H1 (cell line): ENCODE measurements at regions not wholly inside any gene's neighbourhood (a gene's known extent, or its start where the extent isn't known, plus 50 kb on each side); places are given as distances from the start of the nearest gene placed in this dataset.

Source experiments
- CTCF ChIA-PET: fragments of 300-600 bp; sonication (Branson Sonifier 250); formaldehyde crosslinking; loops from one replicate; lab custom pipeline; 2021; ENCODE audit not compliant: partially characterized antibody; lab: Charles Lee
- POLR2A ChIA-PET: fragments of 300-600 bp; sonication (Branson Sonifier 250); formaldehyde crosslinking; loops from one replicate; lab custom pipeline; 2021; ENCODE audit warnings: inconsistent platforms; ENCODE audit not compliant: partially characterized antibody; lab: Charles Lee
- DNase-seq, 2 experiments: peaks; one replicate each; pipeline versions ENCODE4 v3.0.0 to v3.0.0-alpha.2; 2010 to 2022; ENCODE audit warnings: low spot score in 2 of 2, low read depth in 1 of 2, mixed read lengths in 1 of 2
- FAIRE-seq: peaks from 2 replicates; lab custom pipeline; 2011; peaks lifted over from hg19 to GRCh38; lab: Jason Lieb, UNC
- H2AFZ ChIP-seq: 2 replicates; pipeline ENCODE4 v1.8.1; 2012; ENCODE audit warnings: low read length, inconsistent platforms
- H2AK5ac ChIP-seq: 2 replicates; pipeline ENCODE4 v1.6.1; 2013; ENCODE audit warnings: low read depth, low read length
- H2BK120ac ChIP-seq: replicated peaks from 2 replicates; pipeline ENCODE3; 2013; ENCODE audit warnings: low read depth, low read length, inconsistent platforms
- H2BK12ac ChIP-seq: 2 replicates; pipeline ENCODE4 v1.6.1; 2013; ENCODE audit warnings: low read depth, low read length
- H2BK15ac ChIP-seq: 2 replicates; pipeline ENCODE4 v1.6.1; 2013; ENCODE audit warnings: low read length
- H2BK20ac ChIP-seq: 2 replicates; pipeline ENCODE4 v1.6.1; 2013; ENCODE audit warnings: low read length
- H2BK5ac ChIP-seq: 2 replicates; pipeline ENCODE4 v1.6.1; 2013; ENCODE audit warnings: low read depth, low read length
- H3K14ac ChIP-seq: 2 replicates; pipeline ENCODE4 v1.6.1; 2013; ENCODE audit warnings: inconsistent platforms; ENCODE audit not compliant: insufficient read length
- H3K18ac ChIP-seq: 2 replicates; pipeline ENCODE4 v1.6.1; 2013; ENCODE audit warnings: low read length; ENCODE audit errors: extremely low read depth
- H3K23ac ChIP-seq: 2 replicates; pipeline ENCODE4 v1.6.1; 2013; ENCODE audit warnings: inconsistent platforms; ENCODE audit not compliant: insufficient read length
- H3K23me2 ChIP-seq: 2 replicates; pipeline ENCODE4 v1.6.1; 2013; ENCODE audit warnings: low read depth, low read length
- H3K27ac ChIP-seq: 2 replicates; pipeline ENCODE4 v1.6.1; 2011; ENCODE audit warnings: low read depth, low read length, inconsistent platforms
- H3K27me3 ChIP-seq, 4 experiments: replicated peaks in 1 of 4; 1 replicate in 1 of 4; 2 replicates in 3 of 4; pipeline versions ENCODE4 v1.6.1 to v1.8.1; 2011 to 2013; ENCODE audit warnings: low read length in 3 of 4, mild to moderate bottlenecking in 3 of 4, inconsistent platforms in 2 of 4, mixed read lengths in 2 of 4, moderate library complexity in 1 of 4; ENCODE audit not compliant: control insufficient read depth in 3 of 4, insufficient read depth in 3 of 4; ENCODE audit errors: extremely low read depth in 1 of 4
- H3K36me3 ChIP-seq, 4 experiments: 2 replicates each; pipeline versions ENCODE4 v1.6.1 to v1.8.1; 2011 to 2013; ENCODE audit warnings: mild to moderate bottlenecking in 4 of 4, low read length in 3 of 4, moderate library complexity in 2 of 4, control low read depth in 1 of 4, inconsistent platforms in 1 of 4; ENCODE audit not compliant: insufficient read depth in 4 of 4, control insufficient read depth in 2 of 4
- H3K4ac ChIP-seq: replicated peaks from 2 replicates; pipeline ENCODE3; 2013; ENCODE audit warnings: low read length, low read depth, mixed read lengths, inconsistent platforms; ENCODE audit not compliant: insufficient read length
- H3K4me1 ChIP-seq, 4 experiments: replicated peaks in 1 of 4; 1 replicate in 1 of 4; 2 replicates in 3 of 4; pipeline versions ENCODE4 v1.6.1 to v1.8.1; 2011 to 2013; ENCODE audit warnings: low read length in 3 of 4, inconsistent platforms in 2 of 4, mixed read lengths in 1 of 4; ENCODE audit not compliant: insufficient read depth in 4 of 4, control insufficient read depth in 3 of 4
- H3K4me2 ChIP-seq, 2 experiments: 2 replicates each; pipeline versions ENCODE4 v1.6.1 to v1.8.1; 2011 to 2013; ENCODE audit warnings: low read depth in 2 of 2, low read length in 2 of 2, control low read depth in 1 of 2, inconsistent platforms in 1 of 2, mild to moderate bottlenecking in 1 of 2; ENCODE audit not compliant: insufficient read depth in 1 of 2
- H3K4me3 ChIP-seq, 4 experiments: fragments of 200-600, 300-600 bp in 1 of 4; sonication (generic), shearing (Covaris generic), sonication (Bioruptor Twin) in 1 of 4; 2 replicates each; pipeline versions ENCODE4 v1.5.1 to v1.8.1; 2011 to 2016; ENCODE audit warnings: low read length in 4 of 4, low read depth in 3 of 4, control low read depth in 2 of 4, inconsistent platforms in 2 of 4, mild to moderate bottlenecking in 2 of 4, mixed read lengths in 1 of 4, moderate library complexity in 1 of 4; ENCODE audit not compliant: insufficient read depth in 2 of 4; ENCODE audit errors: extremely low read depth in 1 of 4
- H3K56ac ChIP-seq: replicated peaks from 2 replicates; pipeline ENCODE3; 2013; ENCODE audit warnings: low read depth, mild to moderate bottlenecking, mixed read lengths, low read length, inconsistent platforms; ENCODE audit not compliant: insufficient read length
- H3K79me1 ChIP-seq: 2 replicates; pipeline ENCODE4 v1.6.1; 2013; ENCODE audit warnings: low read depth, low read length, control low read depth
- H3K79me2 ChIP-seq, 2 experiments: 2 replicates each; pipeline versions ENCODE4 v1.6.1 to v1.8.1; 2012 to 2013; ENCODE audit warnings: low read length in 2 of 2, mild to moderate bottlenecking in 2 of 2, inconsistent platforms in 1 of 2; ENCODE audit not compliant: insufficient read depth in 2 of 2, control insufficient read depth in 1 of 2
- H3K9ac ChIP-seq, 4 experiments: replicated peaks in 1 of 4; 1 replicate in 1 of 4; 2 replicates in 3 of 4; pipeline versions ENCODE4 v1.6.1 to v1.8.1; 2011 to 2013; ENCODE audit warnings: low read depth in 3 of 4, low read length in 3 of 4, control low read depth in 2 of 4, mild to moderate bottlenecking in 2 of 4, moderate library complexity in 2 of 4, inconsistent platforms in 1 of 4; ENCODE audit errors: extremely low read depth in 1 of 4
- H3K9me3 ChIP-seq, 2 experiments: 2 replicates each; pipeline versions ENCODE4 v1.6.1 to v1.8.1; 2012 to 2013; ENCODE audit warnings: mild to moderate bottlenecking in 2 of 2, moderate library complexity in 2 of 2, control low read depth in 1 of 2, inconsistent platforms in 1 of 2, low read depth in 1 of 2, low read length in 1 of 2, mixed read lengths in 1 of 2; ENCODE audit not compliant: insufficient read depth in 2 of 2
- H4K20me1 ChIP-seq, 2 experiments: replicated peaks in 1 of 2; 2 replicates each; pipeline versions ENCODE3 to v1.8.1; 2011 to 2013; ENCODE audit warnings: inconsistent platforms in 2 of 2, low read length in 2 of 2, mild to moderate bottlenecking in 1 of 2; ENCODE audit not compliant: insufficient read depth in 2 of 2, control insufficient read depth in 1 of 2
- H4K5ac ChIP-seq: 2 replicates; pipeline ENCODE4 v1.6.1; 2013; ENCODE audit warnings: low read length, low read depth, mixed read lengths, inconsistent platforms; ENCODE audit not compliant: insufficient read length
- H4K8ac ChIP-seq: 2 replicates; pipeline ENCODE4 v1.8.0; 2013; ENCODE audit warnings: mild to moderate bottlenecking, moderate library complexity, low read length, inconsistent platforms; ENCODE audit not compliant: insufficient read depth; ENCODE audit errors: extremely low read depth
- H4K91ac ChIP-seq: replicated peaks from 2 replicates; pipeline ENCODE3; 2013; ENCODE audit warnings: low read length, mixed read lengths, inconsistent platforms; ENCODE audit not compliant: insufficient read length
- EGR1 ChIP-seq: IDR thresholded peaks from 2 replicates; pipeline ENCODE4 v1.6.1; 2011; ENCODE audit warnings: low read depth, low read length, borderline replicate concordance
- FOSL1 ChIP-seq: IDR thresholded peaks from 2 replicates; pipeline ENCODE4 v1.6.1; 2011; ENCODE audit warnings: mild to moderate bottlenecking, low read depth, low read length, moderate library complexity; ENCODE audit not compliant: insufficient read depth
- MAFK ChIP-seq: IDR thresholded peaks from 2 replicates; pipeline ENCODE4 v1.6.1; 2012; ENCODE audit warnings: low read depth, mild to moderate bottlenecking, improper control_type of control experiment, low read length
- NANOG ChIP-seq: IDR thresholded peaks from 2 replicates; pipeline ENCODE4 v1.6.1; 2011; ENCODE audit warnings: low read length, low read depth, mild to moderate bottlenecking, inconsistent platforms; ENCODE audit not compliant: insufficient read depth, poor library complexity, severe bottlenecking
- SAP30 ChIP-seq: fragments of 300-600 bp; sonication (generic); IDR thresholded peaks from 2 replicates; pipeline ENCODE4 v1.7.1; 2012; ENCODE audit warnings: low read length, moderate library complexity, mild to moderate bottlenecking, inconsistent platforms; ENCODE audit not compliant: insufficient read depth, insufficient replicate concordance
- YY1 ChIP-seq: IDR thresholded peaks from 2 replicates; pipeline ENCODE4 v1.6.1; 2011; ENCODE audit warnings: low read depth, mild to moderate bottlenecking, low read length
- ZNF274 ChIP-seq: IDR thresholded peaks from 2 replicates; pipeline ENCODE4 v1.7.0; 2012; ENCODE audit warnings: low read length, borderline replicate concordance; ENCODE audit errors: extremely low read depth
- WGBS, 2 experiments: shearing (Covaris generic) in 1 of 2; methylation state at CpG; one replicate each; pipeline versions ENCODE4 v1.1.6 to v1.1.7; 2013 to 2015; ENCODE audit warnings: low lambda C conversion rate in 2 of 2, mixed read lengths in 2 of 2, inconsistent platforms in 1 of 2, low coverage in 1 of 2, missing lambda C conversion rate in 1 of 2; ENCODE audit not compliant: insufficient replicate concordance in 2 of 2, insufficient coverage in 1 of 2, insufficient read length in 1 of 2; ENCODE audit errors: extremely low coverage in 1 of 2, missing lambda C conversion rate in 1 of 2; 5-methylcytosine and 5-hydroxymethylcytosine counted together

DNA sequence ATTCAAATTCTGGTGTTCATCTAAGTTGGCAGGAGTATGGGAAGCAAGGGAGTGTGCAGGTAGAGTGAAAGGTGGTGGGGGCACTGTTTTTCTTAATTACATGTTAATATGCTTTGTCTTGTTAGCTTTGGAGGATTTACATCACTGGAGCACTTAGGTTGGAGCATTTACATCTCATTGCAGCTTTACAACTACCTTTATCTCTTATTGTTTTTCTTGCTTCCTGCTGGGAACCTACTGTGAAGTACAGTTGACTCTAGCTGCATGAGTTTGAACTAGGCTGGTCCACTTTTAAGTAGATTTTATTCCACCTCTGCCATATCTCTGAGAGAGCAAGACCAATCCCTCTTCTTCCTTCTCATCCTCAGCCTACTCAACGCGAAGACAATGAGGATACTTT is 554.8 kb upstream of the B3GALT2 start:
- Histone ChIP-seq H4K8ac (no peak overlapping the region), H3K79me2 (no peaks in the 10 kb centered on the region), H3K23ac (no peak overlapping the region), H2BK15ac (no peak overlapping the region), H3K18ac (no peak overlapping the region), H2AK5ac (no peak overlapping the region), H3K79me1 (no peaks in the 10 kb centered on the region), H2BK12ac (no peak overlapping the region), H2BK120ac (no peak overlapping the region), H3K23me2 (no peaks in the 10 kb centered on the region), H3K4me2 (peak overlapping the region; percentile 18 to 37; a peak in 1 of 4 replicates), H2BK5ac (no peak overlapping the region), H3K27me3 (peaks cover 0 to 1% (median 0%) of the 10 kb centered on the region in 4 experiments; a peak in 1 of 7 replicates), H3K14ac (no peak overlapping the region), H2BK20ac (no peak overlapping the region), H3K56ac (no peak overlapping the region), H4K5ac (no peak overlapping the region), H3K4me1 (no peaks in the 10 kb centered on the region; a peak in 1 of 7 replicates), H3K4ac (no peak overlapping the region), H4K20me1 (no peaks in the 10 kb centered on the region), H3K36me3 (no peaks in the 10 kb centered on the region), H3K4me3 (peak overlapping the region in 1 of 4 experiments; percentile 22; a peak in 1 of 8 replicates), H3K9me3 (no peaks in the 10 kb centered on the region), H3K27ac (no peak overlapping the region), H2AFZ (no peak overlapping the region), H4K91ac (no peak overlapping the region), H3K9ac (no peak overlapping the region)
- POLR2A ChIA-PET = no interaction called here
- FAIRE-seq = peak; percentile 58
- peak in 1 of 2 experiments; percentile 17 for DNase-seq
- CTCF ChIA-PET = interaction anchor here (0.6 to 1.1 kb wide), 4 partner anchors 10 to 35 kb away, joined by 3 to 5 read pairs (median 4); no protein-coding TSS in a partner anchor
- WGBS, 2 experiments = 22% methylated on average over 2 of the region's 2 CpGs; no CpG with 5 or more reads in 1 of the 2 experiments
- peak; percentile 85 for TF ChIP-seq NANOG
- no peak for TF ChIP-seq SAP30
- no peak for TF ChIP-seq FOSL1
- TF ChIP-seq YY1 = no peak
- TF ChIP-seq MAFK = no peak
- no peak for TF ChIP-seq EGR1
- no peak for TF ChIP-seq ZNF274
